Pancreas (tissue), 10 donors: ENCODE measurements at regions not wholly inside any gene's neighbourhood (a gene's known extent, or its start where the extent isn't known, plus 50 kb on each side); places are given as distances from the start of the nearest gene placed in this dataset.

Experiments
- ATAC-seq, 4 donors: fragments of 200-7000 bp; cut with Tn5 transposase; one replicate each; pipeline versions ENCODE4 v1.8.0 to v1.9.1; 2020; ENCODE audit warnings: mild to moderate bottlenecking in 4 of 4, moderate library complexity in 4 of 4
- DNase-seq, 6 donors: peaks; one replicate each; pipeline ENCODE4 v3.0.0-alpha.2; 2020
- FAIRE-seq: peaks from 2 replicates; lab custom pipeline; 2012; peaks lifted over from hg19 to GRCh38; lab: Jason Lieb, UNC
- H3K27ac ChIP-seq, 4 donors: fragments of 200-600 bp; sonication (generic); 1 replicate in 3 of 4; 2 replicates in 1 of 4; pipeline versions ENCODE4 v1.5.0 to v1.8.0; 2020
- H3K27me3 ChIP-seq, 4 donors: fragments of 200-600 bp; one replicate each; pipeline ENCODE4 v1.8.0; 2021
- H3K36me3 ChIP-seq, 3 donors: fragments of 200-600 bp; sonication (generic) in 1 of 3; one replicate each; pipeline versions ENCODE4 v1.5.0 to v1.8.0; 2020 to 2021
- H3K4me1 ChIP-seq, 3 donors: fragments of 200-600 bp; one replicate each; pipeline ENCODE4 v1.8.0; 2021
- H3K4me3 ChIP-seq, 4 donors: fragments of 200-600 bp; sonication (generic) in 2 of 4; one replicate each; pipeline versions ENCODE4 v1.5.0 to v1.8.0; 2020 to 2021
- H3K9me3 ChIP-seq, 4 donors: fragments of 200-600 bp; one replicate each; pipeline ENCODE4 v1.8.0; 2021
- CTCF ChIP-seq, 4 donors: fragments of 200-600 bp; sonication (generic) in 3 of 4; IDR thresholded peaks; one replicate each; pipeline versions ENCODE4 v1.5.0 to v1.8.0; 2021; ENCODE audit warnings: antibody characterized with exemption in 4 of 4
- WGBS, 2 donors: extraction: QIAGEN DNeasy Blood & Tissue Kit; methylation state at CpG; one replicate each; pipeline ENCODE4 v1.1.7; 2013; 5-methylcytosine and 5-hydroxymethylcytosine counted together
- intact Hi-C, 3 donors: fragments of 100-400 bp; cut with DNase I; formaldehyde crosslinking; loops; one replicate each; pipeline versions ENCODE4 v1.11.1 to v1.14.2; 2022
- donor health status: healthy with polysubstance abuse.
- donor health status: DM: no; HTN: no; CAD: no; lungs with moderate emphysema.
- donor health status: DM: no; HTN: no; CAD: no.
- donor health status: control.
- donor health status: control.
- donor health status: Bipolar disorder and iron deficiency.
- donor health status: DM: yes; HTN: yes; CAD: no.
- donor health status: DM: no; HTN: no; CAD: no.
- donor health status: DM: no; HTN: no; CAD: no.
- donor health status: DM: yes; HTN: yes; CAD: no.

GRCh38 chr17:33981711-33982601 lies 273.1 kb upstream of the CCL2 start:
- H3K27me3 ChIP-seq, result no peaks in the 10 kb centered on the region
- H3K36me3 ChIP-seq, result no peaks in the 10 kb centered on the region
- H3K27ac ChIP-seq, result no peak overlapping the region
- DNase-seq, result peak in 1 of 6 donors; percentile 15
- no peaks in the 10 kb centered on the region for H3K9me3 ChIP-seq
- peak in 3 of 4 donors; percentile 35 to 86 (median 81) for ATAC-seq
- intact Hi-C loops, result no loop called here
- WGBS, 2 donors, result 67 to 74% methylated on average over 6 of the region's 6 CpGs
- no peak for FAIRE-seq
- H3K4me1 ChIP-seq, result no peaks in the 10 kb centered on the region
- no peak overlapping the region for H3K4me3 ChIP-seq
- TF ChIP-seq CTCF (IDR thresholded peaks at IDR 0.05), result no peak

DNA sequence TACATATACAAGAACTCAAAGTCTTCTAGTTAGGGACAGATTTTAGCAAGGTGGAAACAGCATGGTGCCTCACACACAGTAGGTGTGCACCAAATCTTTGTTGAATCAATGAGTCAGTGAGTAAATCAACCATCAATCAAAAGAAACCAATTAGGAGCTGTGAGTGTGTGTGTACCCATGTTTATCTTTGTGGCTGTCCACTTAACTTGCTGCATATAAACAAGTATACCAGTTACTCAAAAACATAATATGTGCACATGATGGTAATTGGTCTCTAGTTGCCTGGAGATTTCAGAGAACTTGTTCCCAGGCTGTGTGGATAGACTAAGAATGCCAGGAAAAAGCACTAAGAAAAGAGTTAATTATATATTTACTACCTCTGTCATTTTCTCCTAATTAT lies 272.2 kb upstream of the CCL2 start:
- TF ChIP-seq CTCF (IDR thresholded peaks at IDR 0.05), result no peak
- intact Hi-C loops, result no loop called here

DNA sequence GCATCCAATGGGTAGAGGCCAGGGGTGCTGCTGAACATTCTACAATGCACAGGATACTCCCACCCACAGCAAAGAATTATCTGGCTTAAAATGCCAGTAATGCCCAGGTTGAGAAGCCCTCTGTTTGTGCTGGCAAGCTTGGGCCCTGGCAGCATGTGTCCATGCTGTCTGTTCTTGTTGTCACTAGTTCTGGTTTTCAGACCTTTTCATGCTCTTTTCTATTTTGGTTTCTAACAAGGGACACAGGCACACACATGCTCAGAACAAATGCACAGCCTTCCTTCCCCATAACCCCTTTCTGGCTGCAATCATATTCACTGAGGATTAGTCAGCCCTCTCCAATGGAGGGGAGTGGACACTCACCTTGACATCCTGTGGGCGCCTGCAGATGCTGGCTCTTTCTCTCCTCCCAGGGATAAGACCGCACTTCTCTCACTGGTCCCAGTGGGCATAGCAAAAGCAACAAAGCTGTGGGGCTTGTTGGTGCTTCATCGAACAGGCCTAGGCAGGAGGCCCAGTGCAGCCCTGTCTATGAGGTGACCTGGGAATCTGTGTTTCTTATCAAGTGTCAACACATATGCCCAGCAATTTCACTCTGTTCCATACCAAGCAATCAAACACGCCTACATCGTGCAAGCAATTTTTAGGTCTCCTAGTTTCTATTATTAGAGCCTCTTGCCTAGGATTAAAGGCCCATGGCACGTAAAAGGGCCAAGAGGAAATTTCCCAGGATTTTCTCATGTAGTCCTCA lies 271.1 kb upstream of the CCL2 start:
- H3K27ac ChIP-seq, result no peak overlapping the region
- H3K4me3 ChIP-seq, result no peak overlapping the region
- intact Hi-C loops, result no loop called here
- no peak for TF ChIP-seq CTCF (IDR thresholded peaks at IDR 0.05)
- no peaks in the 10 kb centered on the region for H3K36me3 ChIP-seq
- FAIRE-seq (no peak), ATAC-seq (no peak), DNase-seq (no peak)
- 67 to 70% methylated on average over 6 of the region's 6 CpGs for WGBS, 2 donors
- no peaks in the 10 kb centered on the region for H3K4me1 ChIP-seq
- no peaks in the 10 kb centered on the region for H3K27me3 ChIP-seq
- H3K9me3 ChIP-seq, result no peaks in the 10 kb centered on the region

More for the DNA sequence above, 272.2 kb upstream of the CCL2 start:
- Histone ChIP-seq H3K4me1 (no peaks in the 10 kb centered on the region), H3K9me3 (no peaks in the 10 kb centered on the region), H3K36me3 (no peaks in the 10 kb centered on the region), H3K4me3 (no peak overlapping the region), H3K27me3 (no peaks in the 10 kb centered on the region), H3K27ac (no peak overlapping the region)
- DNase-seq (no peak), ATAC-seq (peak in 2 of 4 donors; percentile 38 to 50), FAIRE-seq (no peak)

- Histone ChIP-seq H3K36me3 (no peaks in the 10 kb centered on the region), H3K4me1 (no peaks in the 10 kb centered on the region), H3K27me3 (no peaks in the 10 kb centered on the region), H3K9me3 (no peaks in the 10 kb centered on the region), H3K4me3 (no peak overlapping the region), H3K27ac (no peak overlapping the region)
- intact Hi-C loops, result no loop called here
- no peak for TF ChIP-seq CTCF (IDR thresholded peaks at IDR 0.05)
- DNase-seq, result no peak
- 0% methylated on average over 1 of the region's 1 CpG for WGBS, 2 donors
- ATAC-seq, result no peak
- no peak for FAIRE-seq
Measured at GRCh38 chr17:33986088-33986487, 269.0 kb upstream of the CCL2 start.
